CD4-positive, alpha-beta T cell (primary cell): ENCODE measurements at regions not wholly inside any gene's neighbourhood (a gene's known extent, or its start where the extent isn't known, plus 50 kb on each side); places are given as distances from the start of the nearest gene placed in this dataset.

Source experiments
- ATAC-seq: fragments of 200-7000 bp; cut with Tn5 transposase; one replicate; pipeline ENCODE4 v1.10.0; 2022; ENCODE audit warnings: mild to moderate bottlenecking; ENCODE audit not compliant: poor library complexity
- CTCF ChIA-PET: fragments of 350-600 bp; sonication (Branson Sonifier 250); formaldehyde crosslinking; loops from one replicate; lab custom pipeline; 2021; ENCODE audit warnings: antibody characterized with exemption, inconsistent platforms; lab: Charles Lee
- POLR2A ChIA-PET: fragments of 350-600 bp; sonication (Branson Sonifier 250); formaldehyde crosslinking; loops from one replicate; lab custom pipeline; 2021; ENCODE audit warnings: antibody characterized with exemption, inconsistent platforms; lab: Charles Lee
- DNase-seq, 14 experiments: peaks; one replicate each; pipeline ENCODE4 v3.0.0-alpha.2; 2013 to 2020; ENCODE audit warnings: mixed read lengths in 2 of 14
- H3K27ac ChIP-seq, 2 donors: one replicate each; pipeline versions ENCODE4 v1.5.1 to v1.7.0; 2013; ENCODE audit warnings: low read length in 2 of 2, low read depth in 1 of 2, mild to moderate bottlenecking in 1 of 2
- H3K27me3 ChIP-seq, 2 experiments: 1 replicate in 1 of 2; 2 replicates in 1 of 2; pipeline versions ENCODE4 v1.6.1 to v1.7.0; 2013; ENCODE audit warnings: low read length in 2 of 2, control low read depth in 1 of 2, mild to moderate bottlenecking in 1 of 2, moderate library complexity in 1 of 2; ENCODE audit not compliant: insufficient read depth in 2 of 2, control insufficient read depth in 1 of 2
- H3K36me3 ChIP-seq: one replicate; pipeline ENCODE4 v1.6.1; 2013; ENCODE audit warnings: low read length, control low read depth; ENCODE audit not compliant: insufficient read depth
- H3K4me1 ChIP-seq: one replicate; pipeline ENCODE4 v1.6.1; 2013; ENCODE audit warnings: low read length, control low read depth; ENCODE audit not compliant: insufficient read depth
- H3K4me3 ChIP-seq: one replicate; pipeline ENCODE4 v1.5.1; 2013; ENCODE audit warnings: mild to moderate bottlenecking, low read length, moderate library complexity
- H3K9me3 ChIP-seq, 2 experiments: 1 replicate in 1 of 2; 2 replicates in 1 of 2; pipeline versions ENCODE4 v1.6.1 to v1.7.0; 2013; ENCODE audit warnings: low read length in 2 of 2, mild to moderate bottlenecking in 2 of 2, control low read depth in 1 of 2, moderate library complexity in 1 of 2; ENCODE audit not compliant: control insufficient read depth in 1 of 2, insufficient read depth in 1 of 2
- H3K27ac Mint-ChIP-seq: one replicate; pipeline ENCODE4 v1.8.0; 2020; ENCODE audit warnings: mixed read lengths
- H3K27me3 Mint-ChIP-seq: one replicate; pipeline ENCODE4 v1.8.0; 2021; ENCODE audit warnings: mixed read lengths
- H3K36me3 Mint-ChIP-seq: one replicate; pipeline ENCODE4 v1.8.0; 2021; ENCODE audit warnings: low read depth, mixed read lengths
- H3K4me1 Mint-ChIP-seq: one replicate; pipeline ENCODE4 v1.8.0; 2021; ENCODE audit warnings: low read depth, mixed read lengths
- H3K4me3 Mint-ChIP-seq: one replicate; pipeline ENCODE4 v1.8.0; 2020; ENCODE audit warnings: mild to moderate bottlenecking, mixed read lengths
- H3K9me3 Mint-ChIP-seq: one replicate; pipeline ENCODE4 v1.8.0; 2020; ENCODE audit warnings: mixed read lengths
- CTCF ChIP-seq: fragments of 200-600 bp; IDR thresholded peaks from one replicate; pipeline ENCODE4 v1.8.0; 2022; ENCODE audit warnings: antibody characterized with exemption, mild to moderate bottlenecking
- intact Hi-C, 2 experiments: fragments of 100-400 bp; cut with DNase I in 1 of 2; cut with micrococcal nuclease in 1 of 2; formaldehyde crosslinking; loops; one replicate each; pipeline versions ENCODE4 v1.15.1 to v1.9.0; 2023 to 2025; cut with DNase I, micrococcal nuclease

GRCh38 chr14:42602336-42602845 lies 995.7 kb downstream of the LRFN5 start:
- H3K27ac ChIP-seq, result no peak overlapping the region
- H3K4me1 ChIP-seq, result no peaks in the 10 kb centered on the region
- intact Hi-C loops, result no loop called here
- no peaks in the 10 kb centered on the region for H3K36me3 Mint-ChIP-seq
- H3K36me3 ChIP-seq, result no peaks in the 10 kb centered on the region
- no peak for DNase-seq
- ChIA-PET POLR2A (no interaction called here), CTCF (no interaction called here)
- H3K4me1 Mint-ChIP-seq, result no peaks in the 10 kb centered on the region
- no peak for TF ChIP-seq CTCF
- H3K9me3 Mint-ChIP-seq, result peaks cover 13% of the 10 kb centered on the region
- no peak overlapping the region for H3K27ac Mint-ChIP-seq
- H3K4me3 ChIP-seq, result no peak overlapping the region
- no peaks in the 10 kb centered on the region for H3K9me3 ChIP-seq
- H3K27me3 Mint-ChIP-seq, result no peaks in the 10 kb centered on the region
- H3K27me3 ChIP-seq, result no peaks in the 10 kb centered on the region
- no peak overlapping the region for H3K4me3 Mint-ChIP-seq
- ATAC-seq, result no peak

- ChIA-PET POLR2A (no interaction called here), CTCF (no interaction called here)
- intact Hi-C loops, result no loop called here
- peaks cover 9 to 10% of the 10 kb centered on the region in 2 experiments for H3K9me3 ChIP-seq
- H3K4me3 ChIP-seq, result no peak overlapping the region
- no peak overlapping the region for H3K27ac ChIP-seq
- H3K27ac Mint-ChIP-seq, result no peak overlapping the region
- no peaks in the 10 kb centered on the region for H3K27me3 ChIP-seq
- H3K4me1 Mint-ChIP-seq, result no peaks in the 10 kb centered on the region
- H3K36me3 ChIP-seq, result no peaks in the 10 kb centered on the region
- H3K27me3 Mint-ChIP-seq, result no peaks in the 10 kb centered on the region
- no peaks in the 10 kb centered on the region for H3K4me1 ChIP-seq
- no peak overlapping the region for H3K4me3 Mint-ChIP-seq
- no peak for TF ChIP-seq CTCF
- H3K9me3 Mint-ChIP-seq, result peaks cover 8% of the 10 kb centered on the region
- no peaks in the 10 kb centered on the region for H3K36me3 Mint-ChIP-seq
- no peak for ATAC-seq
- DNase-seq, result no peak
These were observed 965.4 kb downstream of the LRFN5 start for GRCh38 chr14:42572032-42572431.

GRCh38 chr14:42569227-42569626 lies 962.6 kb downstream of the LRFN5 start:
- DNase-seq (no peak), ATAC-seq (no peak)
- H3K27me3 ChIP-seq, result no peaks in the 10 kb centered on the region
- no peak overlapping the region for H3K4me3 Mint-ChIP-seq
- peaks cover 6% of the 10 kb centered on the region for H3K9me3 Mint-ChIP-seq
- TF ChIP-seq CTCF, result no peak
- no peak overlapping the region for H3K4me3 ChIP-seq
- CTCF ChIA-PET, result no interaction called here
- no peak overlapping the region for H3K27ac Mint-ChIP-seq
- no peak overlapping the region for H3K27ac ChIP-seq
- POLR2A ChIA-PET, result no interaction called here
- no peaks in the 10 kb centered on the region for H3K4me1 ChIP-seq
- H3K36me3 ChIP-seq, result no peaks in the 10 kb centered on the region
- no peaks in the 10 kb centered on the region for H3K27me3 Mint-ChIP-seq
- H3K9me3 ChIP-seq, result peaks cover 6 to 10% of the 10 kb centered on the region in 2 experiments
- intact Hi-C loops, result no loop called here
- H3K4me1 Mint-ChIP-seq, result no peaks in the 10 kb centered on the region
- H3K36me3 Mint-ChIP-seq, result no peaks in the 10 kb centered on the region
